IMR-90 (cell line): ENCODE measurements at regions not wholly inside any gene's neighbourhood (a gene's known extent, or its start where the extent isn't known, plus 50 kb on each side); places are given as distances from the start of the nearest gene placed in this dataset.

Source experiments
- ATAC-seq: fragments of 200-7000 bp; cut with Tn5 transposase; 2 replicates; pipeline ENCODE4 v1.9.1; 2020; ENCODE audit warnings: low read depth, mild to moderate bottlenecking, moderate library complexity
- BruUV-seq: library from RNA; stranded (reverse); fragments of 400-500 nt; replicated peaks from 2 replicates; lab custom pipeline; 2021; lab: Mats Ljungman, UMichigan
- CTCF ChIA-PET: fragments of 300-600 bp; formaldehyde crosslinking; extraction: SDS; loops from one replicate; lab custom pipeline; 2021; ENCODE audit warnings: antibody characterized with exemption; lab: Yijun Ruan, JAX
- POLR2A ChIA-PET: fragments of 300-600 bp; sonication (Branson Sonifier 250); formaldehyde crosslinking; loops from one replicate; lab custom pipeline; 2022; ENCODE audit warnings: antibody characterized with exemption; ENCODE audit not compliant: unreplicated experiment; lab: Charles Lee
- DNase-seq: peaks from one replicate; pipeline ENCODE4 v3.0.0; 2013
- H2AFZ ChIP-seq: replicated peaks from 2 replicates; pipeline ENCODE3; 2013; ENCODE audit warnings: low read length, mild to moderate bottlenecking; ENCODE audit not compliant: poor library complexity
- H2AK5ac ChIP-seq: 2 replicates; pipeline ENCODE4 v1.6.1; 2013; ENCODE audit warnings: low read depth, low read length, inconsistent platforms
- H2AK9ac ChIP-seq: replicated peaks from 2 replicates; pipeline ENCODE3; 2013; ENCODE audit warnings: mild to moderate bottlenecking, low read depth, low read length, moderate library complexity; ENCODE audit not compliant: poor library complexity
- H2BK120ac ChIP-seq: 2 replicates; pipeline ENCODE4 v1.6.1; 2013; ENCODE audit warnings: low read depth, low read length, inconsistent platforms
- H2BK15ac ChIP-seq: 3 replicates; pipeline ENCODE4 v1.6.1; 2013; ENCODE audit warnings: low read depth, low read length, inconsistent platforms
- H2BK20ac ChIP-seq: 2 replicates; pipeline ENCODE4 v1.6.1; 2013; ENCODE audit warnings: low read depth, mild to moderate bottlenecking, inconsistent platforms, low read length, moderate library complexity
- H2BK5ac ChIP-seq: 2 replicates; pipeline ENCODE4 v1.6.1; 2013; ENCODE audit warnings: mild to moderate bottlenecking, low read depth, low read length, inconsistent platforms; ENCODE audit not compliant: poor library complexity, severe bottlenecking
- H3K14ac ChIP-seq: replicated peaks from 2 replicates; pipeline ENCODE4 v1.6.1; 2013; ENCODE audit warnings: low read depth, low read length, inconsistent platforms
- H3K18ac ChIP-seq: 2 replicates; pipeline ENCODE4 v1.6.1; 2013; ENCODE audit warnings: low read depth, low read length, control low read depth
- H3K23ac ChIP-seq: 2 replicates; pipeline ENCODE4 v1.6.1; 2013; ENCODE audit warnings: low read depth, low read length, inconsistent platforms
- H3K27ac ChIP-seq: 2 replicates; pipeline ENCODE4 v1.5.1; 2013; ENCODE audit warnings: mild to moderate bottlenecking, control low read depth, low read length; ENCODE audit not compliant: insufficient read depth
- H3K27me3 ChIP-seq: 2 replicates; pipeline ENCODE4 v1.6.1; 2013; ENCODE audit warnings: low read length; ENCODE audit not compliant: control insufficient read depth, insufficient read depth
- H3K36me3 ChIP-seq: 2 replicates; pipeline ENCODE4 v1.6.1; 2013; ENCODE audit warnings: low read length, mixed read lengths; ENCODE audit not compliant: control insufficient read depth, insufficient read depth
- H3K4ac ChIP-seq: 2 replicates; pipeline ENCODE4 v1.6.1; 2013; ENCODE audit warnings: low read depth, low read length, inconsistent platforms
- H3K4me1 ChIP-seq: 2 replicates; pipeline ENCODE4 v1.6.1; 2013; ENCODE audit warnings: low read length, mixed read lengths; ENCODE audit not compliant: control insufficient read depth, insufficient read depth
- H3K4me2 ChIP-seq: 2 replicates; pipeline ENCODE4 v1.6.1; 2013; ENCODE audit warnings: low read depth, mild to moderate bottlenecking, control low read depth, low read length, moderate library complexity
- H3K4me3 ChIP-seq: 2 replicates; pipeline ENCODE4 v1.5.1; 2013; ENCODE audit warnings: low read depth, mild to moderate bottlenecking, control low read depth, low read length, moderate library complexity; ENCODE audit not compliant: insufficient read depth
- H3K56ac ChIP-seq: 2 replicates; pipeline ENCODE4 v1.6.1; 2013; ENCODE audit warnings: low read length, inconsistent platforms; ENCODE audit not compliant: insufficient read depth; ENCODE audit errors: extremely low read depth
- H3K79me1 ChIP-seq, 2 experiments: 2 replicates each; pipeline ENCODE4 v1.6.1; 2013; ENCODE audit warnings: low read length in 2 of 2, inconsistent platforms in 1 of 2, low read depth in 1 of 2
- H3K9ac ChIP-seq: 2 replicates; pipeline ENCODE4 v1.6.1; 2013; ENCODE audit warnings: low read depth, low read length, control low read depth
- H3K9me1 ChIP-seq: 2 replicates; pipeline ENCODE4 v1.6.1; 2013; ENCODE audit warnings: low read length, inconsistent platforms; ENCODE audit not compliant: insufficient read depth
- H3K9me3 ChIP-seq: 2 replicates; pipeline ENCODE4 v1.6.1; 2013; ENCODE audit warnings: low read length; ENCODE audit not compliant: control insufficient read depth, insufficient read depth
- H4K20me1 ChIP-seq: 2 replicates; pipeline ENCODE4 v1.6.1; 2013; ENCODE audit warnings: low read length, inconsistent platforms; ENCODE audit not compliant: insufficient read depth
- H4K5ac ChIP-seq: 2 replicates; pipeline ENCODE4 v1.6.1; 2013; ENCODE audit warnings: mild to moderate bottlenecking, low read depth, low read length, control low read depth
- H4K8ac ChIP-seq, 2 experiments: 2 replicates each; pipeline ENCODE4 v1.6.1; 2013; ENCODE audit warnings: low read depth in 2 of 2, low read length in 2 of 2, control low read depth in 1 of 2, inconsistent platforms in 1 of 2
- H4K91ac ChIP-seq: 2 replicates; pipeline ENCODE4 v1.6.1; 2013; ENCODE audit warnings: low read depth, low read length, inconsistent platforms; ENCODE audit not compliant: insufficient read depth
- ELK1 ChIP-seq: fragments of 150-350 bp; IDR thresholded peaks from 2 replicates; pipeline ENCODE4 v1.6.1; 2016; ENCODE audit warnings: low read depth, mild to moderate bottlenecking, low read length, moderate library complexity, borderline replicate concordance
- MAFK ChIP-seq: IDR thresholded peaks from 2 replicates; pipeline ENCODE4 v1.6.1; 2012; ENCODE audit warnings: low read depth, low read length, improper control_type of control experiment
- NFE2L2 ChIP-seq: fragments of 150-350 bp; IDR thresholded peaks from 2 replicates; pipeline ENCODE4 v1.6.1; 2016; ENCODE audit warnings: low read depth, mild to moderate bottlenecking, low read length
- RAD21 ChIP-seq: IDR thresholded peaks from 2 replicates; pipeline ENCODE4 v1.6.1; 2012; ENCODE audit warnings: low read length, improper control_type of control experiment
- RFX5 ChIP-seq: IDR thresholded peaks from 2 replicates; pipeline ENCODE4 v1.8.0; 2012; ENCODE audit warnings: low read depth, mild to moderate bottlenecking, low read length, moderate library complexity
- USF2 ChIP-seq: fragments of 150-350 bp; IDR thresholded peaks from 2 replicates; pipeline ENCODE4 v1.6.1; 2017; ENCODE audit warnings: mild to moderate bottlenecking, antibody characterized with exemption, low read length, low read depth
- WGBS, 2 experiments: methylation state at CpG; one replicate each; pipeline versions ENCODE4 v1.1.5 to v1.1.7; 2013; ENCODE audit warnings: missing lambda C conversion rate in 2 of 2; ENCODE audit not compliant: insufficient read length in 1 of 2; ENCODE audit errors: extremely low coverage in 2 of 2; 5-methylcytosine and 5-hydroxymethylcytosine counted together
- dilution Hi-C: fragments of 300-500 bp; cut with HindIII; formaldehyde crosslinking; loops from one replicate; pipeline ENCODE4 v1.14.3; 2018; ENCODE audit warnings: low sequenced_read_pairs; ENCODE audit not compliant: unreplicated experiment
- in situ Hi-C: fragments of 300-500 bp; cut with MboI; formaldehyde crosslinking; loops from 3 replicates; pipeline ENCODE4 v1.14.3; 2019; ENCODE audit warnings: low sequenced_read_pairs, inconsistent platforms, mixed read lengths
- intact Hi-C: fragments of 100-400 bp; cut with micrococcal nuclease; formaldehyde crosslinking; loops from 2 replicates; pipeline ENCODE4 v1.10.0; 2022

- DNase-seq (no peak), ATAC-seq (no peak)
- no peak overlapping the region for H3K4me2 ChIP-seq
- ChIA-PET CTCF (no interaction called here), POLR2A (no interaction called here)
- no peak overlapping the region for H3K14ac ChIP-seq
- WGBS, 2 experiments, result 100% methylated on average over 1 of the region's 3 CpGs; no CpG with 5 or more reads in 1 of the 2 experiments
- peak overlapping the region; percentile 51; the same call in 1 of the 2 replicates for H2BK20ac ChIP-seq
- no peaks in the 10 kb centered on the region for H3K9me1 ChIP-seq
- H3K27me3 ChIP-seq, result no peaks in the 10 kb centered on the region
- H2AFZ ChIP-seq, result no peak overlapping the region
- H4K5ac ChIP-seq, result no peak overlapping the region
- no peak overlapping the region for H3K56ac ChIP-seq
- no peak overlapping the region for H2BK15ac ChIP-seq
- in situ Hi-C loops, result no loop called here
- BruUV-seq, result no TSS peak
- H4K91ac ChIP-seq, result no peak overlapping the region
- no peak overlapping the region for H3K27ac ChIP-seq
- no peak overlapping the region for H2AK9ac ChIP-seq
- peaks cover 2% of the 10 kb centered on the region; the same call in 1 of the 2 replicates for H3K4me1 ChIP-seq
- no peaks in the 10 kb centered on the region for H3K79me1 ChIP-seq
- no peak overlapping the region for H3K23ac ChIP-seq
- no peaks in the 10 kb centered on the region for H3K9me3 ChIP-seq
- H3K4ac ChIP-seq, result no peak overlapping the region
- no peak overlapping the region for H3K9ac ChIP-seq
- no peaks in the 10 kb centered on the region for H3K36me3 ChIP-seq
- intact Hi-C loops, result no loop called here
- TF ChIP-seq ELK1 (no peak), USF2 (no peak), RAD21 (no peak), RFX5 (no peak), MAFK (no peak), NFE2L2 (no peak)
- H4K8ac ChIP-seq, result peak overlapping the region in 1 of 2 experiments; percentile 1; a peak in 1 of 4 replicates
- H4K20me1 ChIP-seq, result no peaks in the 10 kb centered on the region
- H2BK5ac ChIP-seq, result peak overlapping the region; percentile 98
- dilution Hi-C loops, result no loop called here
- H3K18ac ChIP-seq, result peak overlapping the region; percentile 81; the same call in 1 of the 2 replicates
- no peak overlapping the region for H2AK5ac ChIP-seq
- H2BK120ac ChIP-seq, result 0 out of 2 replicates have a peak overlapping the region, but pooled peaks have one; percentile 46
- no peak overlapping the region for H3K4me3 ChIP-seq
Measured at GRCh38 chr21:27647401-27647800, 680.5 kb upstream of the ADAMTS5 start.
